Left kidney (tissue), 1 donor: ENCODE measurements at regions not wholly inside any gene's neighbourhood (a gene's known extent, or its start where the extent isn't known, plus 50 kb on each side); places are given as distances from the start of the nearest gene placed in this dataset.
A peak's percentile ranks its signal among the peaks of the same experiment; 100 is the strongest.
"Not testable (repeated sequence)": the region's sequence is repeated elsewhere in the genome, so short reads cannot be mapped to it uniquely, and the experiment has no call there.

Source experiments
- DNase-seq: peaks from one replicate; pipeline ENCODE4 v3.0.0-alpha.2; 2013

DNA sequence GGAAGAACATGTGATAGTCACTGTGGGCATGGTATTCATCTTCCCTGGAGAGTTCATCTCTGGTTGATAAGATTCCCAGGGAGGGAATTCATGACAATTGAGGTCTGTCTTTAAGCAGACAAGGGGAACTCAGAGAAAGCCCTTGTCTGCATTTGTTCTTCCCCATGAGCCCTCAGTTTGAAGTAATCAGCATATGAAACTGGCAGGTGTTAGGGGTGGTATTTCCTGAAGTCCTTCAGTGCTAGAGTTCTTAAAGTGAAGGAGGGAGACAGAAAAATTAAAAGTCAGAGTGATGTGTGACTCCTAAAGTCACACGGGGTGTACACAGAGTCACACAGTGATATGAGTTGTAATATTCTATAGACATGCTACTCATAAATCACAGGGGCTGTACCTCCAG lies 60.6 kb upstream of the SYK start:
- no peak for DNase-seq

DNA sequence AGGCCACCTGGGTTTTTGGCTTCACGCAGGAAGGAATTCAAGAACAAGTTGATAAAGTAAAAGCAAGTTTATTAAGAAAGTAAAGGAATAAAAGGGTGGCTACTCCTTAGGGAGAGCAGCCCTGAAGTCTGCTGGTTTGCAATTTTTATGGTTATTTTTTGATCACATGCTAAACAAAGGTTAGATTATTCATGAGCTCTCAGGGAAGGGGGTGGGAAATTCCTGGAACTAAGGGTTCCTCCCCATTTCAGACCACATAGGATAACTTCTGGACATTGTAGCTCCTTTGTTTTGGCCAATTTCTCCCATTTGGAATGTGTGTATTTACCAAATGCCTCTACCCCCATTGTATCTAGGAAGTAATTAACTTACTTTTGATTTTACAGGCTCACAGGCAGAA lies 63.9 kb upstream of the SYK start:
- no peak for DNase-seq

DNA sequence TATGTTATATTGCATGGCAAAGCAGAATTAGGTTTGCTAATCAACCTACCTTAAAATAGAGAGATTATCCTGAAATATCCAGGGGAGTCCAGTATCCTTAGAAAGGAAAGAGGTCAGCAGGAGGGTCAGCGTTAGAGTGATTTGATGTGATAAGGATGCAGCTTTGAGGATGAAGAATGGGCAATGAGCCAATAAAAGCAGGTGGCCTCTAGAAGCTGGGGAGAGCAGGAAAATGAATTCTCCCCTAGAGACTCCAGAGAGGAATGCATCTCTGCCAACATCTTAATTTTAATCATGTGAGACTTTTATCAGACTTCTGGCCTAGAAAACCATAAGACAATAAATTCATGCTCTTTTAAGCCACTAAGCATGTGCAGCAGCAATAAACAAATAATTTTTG lies 65.7 kb upstream of the SYK start:
- no peak for DNase-seq

DNA sequence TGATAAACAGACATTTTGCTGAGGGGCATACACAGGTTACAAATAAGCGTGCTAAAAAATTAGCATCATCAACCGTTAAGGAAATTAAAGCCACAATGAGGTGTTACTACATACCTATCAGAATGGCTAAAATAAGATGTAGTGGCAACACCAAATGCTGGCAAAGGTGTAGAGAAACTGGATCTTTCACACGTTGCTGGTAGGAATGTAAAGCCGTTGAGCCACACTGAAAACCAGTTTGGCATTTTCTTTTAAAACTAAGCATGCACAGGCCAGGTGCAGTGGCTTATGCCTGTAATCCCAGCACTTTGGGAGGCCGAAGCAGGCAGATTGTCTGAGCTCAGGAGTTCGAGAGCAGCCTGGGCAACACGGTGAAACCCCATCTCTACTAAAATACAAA lies 67.0 kb upstream of the SYK start:
- no peak for DNase-seq

DNA sequence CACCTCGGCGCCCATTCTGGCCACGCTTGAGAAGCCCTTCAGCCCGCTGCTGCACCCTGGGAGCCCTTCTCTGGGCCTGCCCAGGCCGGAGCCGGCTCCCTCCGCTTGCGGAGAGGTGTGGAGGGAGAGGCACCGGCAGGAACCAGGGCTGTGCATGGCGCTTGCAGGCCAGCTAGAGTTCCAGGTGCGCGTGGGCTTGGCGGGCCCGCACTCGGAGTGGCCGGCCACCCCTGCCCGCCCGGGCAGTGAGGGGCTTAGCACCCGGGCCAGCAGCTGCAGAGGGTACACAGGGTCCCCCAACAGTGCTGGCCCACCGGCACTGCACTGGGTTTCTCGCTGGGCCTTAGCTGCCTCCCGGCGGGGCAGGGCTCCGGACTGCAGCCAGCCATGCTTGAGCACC lies 72.3 kb upstream of the SYK start:
- no peak for DNase-seq

DNA sequence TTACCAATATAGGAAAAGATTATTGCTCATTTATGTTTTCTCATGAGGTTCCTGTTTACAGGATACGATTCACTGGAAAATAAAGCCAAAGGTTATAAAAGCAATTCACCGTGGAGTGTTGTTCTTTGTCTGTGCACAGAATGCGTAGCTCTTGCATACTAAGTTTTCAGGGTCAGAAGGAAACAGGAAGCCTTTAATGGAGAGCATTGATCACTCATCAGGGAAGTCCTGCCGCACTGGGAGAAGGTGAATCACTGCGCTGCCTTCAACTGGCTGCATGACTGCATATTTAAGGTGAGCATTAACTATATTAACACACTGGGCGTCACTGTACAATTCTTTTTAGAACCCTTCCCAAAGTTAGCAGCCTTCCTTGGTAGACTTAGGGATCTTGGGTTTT lies 74.1 kb upstream of the SYK start:
- DNase-seq = no peak

DNA sequence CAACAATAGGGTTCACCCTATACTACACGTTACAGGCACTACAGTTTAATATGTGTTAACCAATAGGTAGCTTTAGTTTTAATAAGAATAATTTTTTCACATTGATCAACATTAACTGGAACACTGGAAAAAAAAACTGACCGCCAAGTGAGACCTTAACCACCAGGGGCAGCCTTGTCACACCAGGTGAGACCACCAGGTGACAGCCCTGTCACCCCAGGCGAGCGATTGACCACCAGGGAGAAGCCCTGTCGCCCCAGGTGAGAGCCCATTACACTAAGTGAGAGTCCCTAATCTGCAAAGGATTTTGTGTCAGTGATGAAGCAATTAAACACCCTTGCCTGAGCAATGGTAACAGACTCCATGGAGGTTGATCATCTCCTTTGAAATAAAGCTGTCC lies 75.4 kb upstream of the SYK start:
- no peak for DNase-seq

DNA sequence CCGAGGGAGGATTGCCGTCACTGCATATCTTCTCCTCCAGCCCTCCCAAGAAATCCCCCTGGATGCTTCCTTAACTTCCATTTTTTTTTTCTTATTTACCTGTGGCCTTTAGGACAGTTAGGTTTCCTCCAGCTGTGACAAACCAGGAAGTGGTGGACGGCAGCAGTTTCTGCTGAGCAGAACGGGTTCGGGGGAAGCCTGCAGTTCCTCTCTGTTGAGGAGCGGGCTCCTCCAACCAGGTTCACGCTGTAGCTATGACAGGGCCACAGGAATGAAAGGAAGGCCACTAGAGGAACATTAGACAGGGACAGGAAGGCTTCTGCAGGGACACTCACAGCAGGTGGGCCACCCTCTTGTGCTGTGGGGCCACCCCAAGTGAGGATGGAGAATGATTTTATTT lies 76.7 kb upstream of the SYK start:
- DNase-seq = no peak

DNA sequence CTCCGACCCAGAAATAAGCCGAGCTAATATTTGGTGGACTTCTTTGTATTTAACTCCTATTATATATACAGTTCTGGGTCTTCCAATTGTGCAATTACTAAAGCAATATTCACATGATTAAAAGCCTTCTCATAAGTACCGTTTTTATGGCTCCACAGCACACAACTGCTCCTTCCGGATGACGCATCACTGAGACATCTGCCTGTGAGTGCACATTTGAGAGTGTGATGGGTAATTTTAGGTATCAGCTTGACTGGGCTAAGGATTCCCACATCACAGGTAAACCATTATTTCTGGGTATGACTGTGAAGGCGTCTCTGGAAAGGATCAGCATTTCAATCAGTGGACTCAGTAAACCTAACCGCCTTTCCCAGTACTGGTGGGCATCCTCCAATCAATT lies 77.5 kb upstream of the SYK start:
- DNase-seq = no peak

DNA sequence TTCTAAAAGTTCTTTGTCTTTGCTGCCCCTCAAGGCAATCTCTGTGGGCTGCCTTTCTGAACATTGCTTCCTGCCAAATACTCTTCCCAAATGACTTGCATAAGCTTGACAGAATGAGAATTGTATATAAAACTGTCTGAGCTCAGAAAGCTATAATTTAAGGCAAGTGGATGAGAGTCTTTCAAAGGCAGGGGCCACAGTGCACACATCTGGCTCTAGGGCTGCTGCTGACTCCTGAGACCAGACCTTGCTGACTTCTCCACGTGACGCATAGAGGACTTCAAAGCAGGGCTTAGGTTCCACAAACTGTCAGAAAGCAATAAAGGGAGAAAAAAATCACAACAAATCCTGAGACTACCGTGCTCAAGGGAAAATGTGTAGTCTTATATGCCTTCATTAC lies 79.4 kb upstream of the DIRAS2 start:
- peak; percentile 27 for DNase-seq

DNA sequence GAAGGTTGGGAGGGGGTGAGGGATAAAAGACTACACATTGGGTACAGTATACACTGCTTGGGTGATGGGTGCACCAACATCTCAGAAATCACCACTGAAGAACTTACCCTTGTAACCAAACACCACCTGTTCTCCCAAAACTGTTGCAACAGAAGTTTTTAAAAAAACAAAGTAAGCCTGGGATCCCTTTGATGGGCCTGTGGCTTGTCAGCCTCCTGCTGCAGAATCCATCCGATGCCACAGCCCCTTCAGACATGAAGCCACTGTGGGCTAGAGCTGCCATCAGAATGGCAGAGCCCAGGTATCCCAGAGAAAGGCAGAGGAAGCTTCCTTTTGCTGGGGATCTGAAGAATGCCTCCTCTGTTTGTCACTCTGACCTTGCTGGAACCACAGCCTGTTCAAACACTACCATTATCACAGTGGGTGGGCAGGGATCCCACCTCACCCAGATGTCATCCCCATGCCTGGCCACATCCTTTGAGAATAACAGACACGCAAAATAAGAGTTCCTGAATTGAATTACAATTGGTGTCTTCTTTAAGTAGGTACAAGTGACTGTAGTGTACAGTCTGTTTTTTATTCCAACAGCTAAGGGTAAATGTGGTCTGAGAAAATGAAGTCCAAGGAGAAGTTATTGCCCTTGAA lies 78.1 kb upstream of the DIRAS2 start:
- DNase-seq = no peak

DNA sequence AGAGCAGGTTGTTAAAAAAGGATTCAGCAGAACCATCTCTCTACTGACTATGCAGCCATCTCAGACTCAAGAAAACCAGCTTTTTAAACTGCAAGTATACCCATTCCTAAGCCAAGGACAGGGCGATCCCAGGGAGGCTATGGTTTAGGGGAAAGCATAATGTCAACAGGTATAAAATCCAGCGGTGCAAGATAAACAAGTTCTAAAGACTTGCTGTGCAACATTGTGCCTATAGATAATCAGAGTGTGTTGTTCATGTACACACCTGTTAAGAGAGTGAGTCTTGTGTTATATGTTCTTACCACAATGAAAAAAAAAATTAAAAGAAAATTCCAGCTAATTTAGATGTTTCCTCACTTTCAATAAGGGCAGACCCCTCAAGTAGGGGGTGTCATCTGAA lies 63.6 kb upstream of the DIRAS2 start:
- DNase-seq = no peak

DNA sequence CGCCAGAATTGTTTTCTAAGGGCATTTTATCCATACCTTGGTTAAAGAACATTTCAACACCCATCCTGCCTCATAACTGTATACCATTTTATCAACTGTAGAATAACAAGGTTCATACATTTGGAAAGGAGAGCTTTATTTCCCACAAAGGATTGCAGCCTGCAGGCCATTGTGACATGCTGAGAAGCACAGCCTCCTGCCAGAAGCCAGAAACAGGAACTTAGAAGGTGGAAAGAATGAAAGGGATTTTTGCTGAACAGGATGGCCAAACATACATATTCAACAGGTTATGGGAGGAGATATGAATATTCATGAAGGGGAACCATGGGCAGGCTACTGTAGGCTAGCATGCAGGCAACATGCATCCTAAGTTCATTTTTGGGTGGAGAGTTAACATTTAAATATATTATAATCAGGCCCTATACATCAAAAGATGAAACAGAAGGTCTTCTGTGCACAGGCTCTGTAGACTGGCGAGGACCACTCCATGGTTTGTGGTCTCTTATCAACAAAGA lies 59.9 kb upstream of the DIRAS2 start:
- DNase-seq = no peak

DNA sequence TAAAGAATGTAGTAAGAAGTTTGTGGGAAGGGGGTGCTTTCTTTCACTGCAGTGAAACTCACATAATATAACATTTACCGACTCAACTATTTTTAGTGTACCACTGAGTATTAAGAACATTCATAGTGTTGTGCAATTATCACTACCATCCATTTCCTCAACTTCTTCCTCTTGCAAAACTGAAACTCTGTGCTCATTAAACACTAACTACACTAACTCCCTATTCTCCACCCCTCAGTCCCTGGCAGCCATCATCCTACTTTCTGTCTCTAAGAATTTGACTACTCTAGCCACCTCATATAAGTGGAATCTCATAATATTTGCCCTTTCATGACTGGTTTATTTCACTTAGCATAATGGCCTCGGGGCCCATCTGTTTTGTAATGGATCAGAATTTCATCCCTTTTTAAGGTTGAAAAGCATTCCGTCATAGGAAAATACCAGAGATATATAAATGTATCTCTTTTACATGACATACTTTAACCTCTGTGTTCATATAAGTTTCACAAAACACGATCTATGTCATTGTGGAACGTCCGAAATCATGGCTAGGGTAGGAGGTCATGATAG lies 56.3 kb upstream of the DIRAS2 start:
- no peak for DNase-seq

DNA sequence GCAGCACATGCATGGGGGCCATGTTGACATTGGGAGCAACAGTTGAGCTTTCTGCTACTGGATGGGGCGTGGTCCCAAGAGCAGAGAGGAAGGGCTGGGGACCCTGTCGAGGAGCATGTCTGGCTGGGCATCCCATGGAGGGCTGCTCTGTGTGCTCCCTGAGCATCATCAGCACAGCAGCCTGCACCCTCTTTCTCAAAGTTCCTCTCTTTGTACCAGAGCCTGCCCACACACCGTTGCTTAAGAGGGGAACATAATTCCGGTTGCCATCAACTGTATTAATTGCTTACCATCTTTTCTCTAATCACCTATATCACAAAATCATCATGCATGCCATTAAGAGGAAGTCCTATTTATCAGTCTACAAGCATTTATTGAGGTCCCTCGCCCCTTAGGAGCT lies 55.2 kb upstream of the DIRAS2 start:
- DNase-seq = no peak

DNA sequence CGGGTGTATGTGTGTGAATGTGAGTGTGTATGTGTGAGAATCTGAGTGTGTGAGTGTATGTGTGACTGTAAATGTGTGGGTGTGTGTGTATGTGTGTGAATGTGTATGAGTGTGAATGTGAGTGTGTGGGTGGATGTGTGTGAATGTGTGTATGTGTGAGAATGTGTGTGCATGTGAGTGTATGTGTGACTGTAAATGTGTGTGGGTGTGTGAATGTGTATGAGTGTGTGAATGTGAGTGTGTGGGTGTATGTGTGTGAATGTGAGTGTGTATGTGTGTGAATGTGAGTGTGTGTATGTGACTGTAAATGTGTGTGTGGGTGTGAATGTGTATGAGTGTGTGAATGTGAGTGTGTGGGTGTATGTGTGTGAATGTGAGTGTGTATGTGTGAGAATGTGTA lies 51.6 kb upstream of the DIRAS2 start:
- not testable (repeated sequence) for DNase-seq
